Stimulated activated CD8-positive, alpha-beta memory T cell treated with anti-CD3 and anti-CD28 coated beads, Interleukin-2, amount 100 ng/mL, for 48 hours (primary cell): ENCODE measurements at regions not wholly inside any gene's neighbourhood (a gene's known extent, or its start where the extent isn't known, plus 50 kb on each side); places are given as distances from the start of the nearest gene placed in this dataset.
"Not testable (repeated sequence)": the region's sequence is repeated elsewhere in the genome, so short reads cannot be mapped to it uniquely, and the experiment has no call there.

ENCODE experiments used
- DNase-seq, 2 donors: peaks; one replicate each; pipeline ENCODE4 v3.0.0-alpha.2; 2020; ENCODE audit warnings: low read depth in 2 of 2

GRCh38 chr16:16879567-16880251, 500.8 kb downstream of the NPIPA7 start:
- DNase-seq = no peak

GRCh38 chr16:16881814-16882213, 502.9 kb downstream of the NPIPA7 start:
- DNase-seq = no peak

GRCh38 chr16:16882766-16883165, 503.8 kb downstream of the NPIPA7 start:
- no peak for DNase-seq

- DNase-seq = no peak
These were observed 505.5 kb downstream of the NPIPA7 start for GRCh38 chr16:16884451-16884850.

- no peak for DNase-seq
These were observed 508.3 kb downstream of the NPIPA7 start for GRCh38 chr16:16887193-16887592.

GRCh38 chr16:16890964-16891363, 512.0 kb downstream of the NPIPA7 start:
- no peak for DNase-seq

- no peak for DNase-seq
These were observed 525.7 kb downstream of the NPIPA7 start for GRCh38 chr16:16904601-16905000.

- no peak for DNase-seq
These were observed 526.9 kb downstream of the NPIPA7 start for GRCh38 chr16:16905850-16906249.

- DNase-seq = no peak
These were observed 528.1 kb downstream of the NPIPA7 start for GRCh38 chr16:16907089-16907488.

GRCh38 chr16:16908077-16908476, 529.1 kb downstream of the NPIPA7 start:
- DNase-seq = no peak

GRCh38 chr16:16909126-16909525, 530.2 kb downstream of the NPIPA7 start:
- no peak for DNase-seq

- DNase-seq = no peak
These were observed 531.7 kb downstream of the NPIPA7 start for GRCh38 chr16:16910666-16911065.

- no peak for DNase-seq
These were observed 536.8 kb downstream of the NPIPA7 start for GRCh38 chr16:16915771-16916170.

- DNase-seq = no peak
These were observed 538.3 kb downstream of the NPIPA7 start for GRCh38 chr16:16917191-16917785.

GRCh38 chr16:16923479-16923878, 544.5 kb downstream of the NPIPA7 start:
- DNase-seq = no peak

- DNase-seq = no peak
These were observed 545.7 kb downstream of the NPIPA7 start for GRCh38 chr16:16924613-16925012.

- no peak for DNase-seq
These were observed 545.3 kb downstream of the XYLT1 start for GRCh38 chr16:16925432-16925831.

- no peak for DNase-seq
These were observed 542.1 kb downstream of the XYLT1 start for GRCh38 chr16:16928532-16929109.

GRCh38 chr16:16930309-16931000, 540.3 kb downstream of the XYLT1 start:
- no peak for DNase-seq

GRCh38 chr16:16933861-16934260, 536.9 kb downstream of the XYLT1 start:
- DNase-seq = no peak

- no peak for DNase-seq
These were observed 536.1 kb downstream of the XYLT1 start for GRCh38 chr16:16934660-16935059.

- DNase-seq = not testable (repeated sequence)
These were observed 534.9 kb downstream of the XYLT1 start for GRCh38 chr16:16935909-16936308.

GRCh38 chr16:16937576-16937975, 533.2 kb downstream of the XYLT1 start:
- DNase-seq = no peak
